Embryonic facial prominence (tissue), 1 donor: ENCODE measurements at regions not wholly inside any gene's neighbourhood (a gene's known extent, or its start where the extent isn't known, plus 50 kb on each side); places are given as distances from the start of the nearest gene placed in this dataset.
"Not testable (repeated sequence)": the region's sequence is repeated elsewhere in the genome, so short reads cannot be mapped to it uniquely, and the experiment has no call there.

Experiments
- DNase-seq: peaks from one replicate; pipeline ENCODE4 v3.0.0-alpha.2; 2016; ENCODE audit errors: extremely low spot score

GRCh38 chr12:114022081-114022480 is 56.0 kb upstream of the RBM19 start:
- DNase-seq: not testable (repeated sequence)

GRCh38 chr12:114018669-114019068 is 52.5 kb upstream of the RBM19 start:
- no peak for DNase-seq
